ENCODE measurements at regions not wholly inside any gene's neighbourhood (a gene's known extent, or its start where the extent isn't known, plus 50 kb on each side); places are given as distances from the start of the nearest gene placed in this dataset.

DNA sequence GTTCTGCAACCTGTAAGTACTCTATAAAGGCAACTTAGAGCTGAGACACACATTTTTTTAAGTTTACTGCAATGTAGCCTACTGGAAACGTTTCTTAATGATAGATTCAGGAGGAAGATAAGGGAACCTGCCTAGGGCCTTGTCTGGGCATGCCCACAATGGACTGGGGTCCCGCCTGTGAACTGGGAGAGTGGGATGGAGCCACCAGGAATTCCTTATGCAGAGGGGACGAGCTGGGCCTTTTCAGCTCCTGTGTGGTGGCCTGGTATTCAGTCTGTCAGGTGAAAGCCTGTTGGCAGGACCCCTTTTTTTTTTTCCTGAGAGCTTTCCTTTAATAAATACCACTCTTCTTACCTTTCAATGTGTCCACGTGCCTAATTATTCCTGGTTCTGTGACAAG is 384.4 kb upstream of the ZWINT start:
- DNase-seq = no peak
- no peaks in the 10 kb centered on the region for H3K9me2 ChIP-seq
- H3K9me3 ChIP-seq = no peaks in the 10 kb centered on the region
- no peak overlapping the region for H3K4me3 ChIP-seq (ENCODE audit: low read depth in 2 of 2, low read length in 1 of 2)
- ChIA-PET CTCF (no interaction called here), POLR2A (no interaction called here)
- H3K4me1 ChIP-seq (ENCODE audit: control insufficient read depth in 1 of 2, insufficient read depth in 2 of 2, low read depth in 1 of 2, low read length in 1 of 2) = no peaks in the 10 kb centered on the region
- H3F3A ChIP-seq (replicated peaks; ENCODE audit: insufficient read depth) = no peaks in the 10 kb centered on the region
- no peak overlapping the region for H2AFZ ChIP-seq (ENCODE audit: low read depth)
- H4K20me1 ChIP-seq (ENCODE audit: insufficient read depth) = no peaks in the 10 kb centered on the region
- TF ChIP-seq FOXM1 (IDR thresholded peaks at IDR 0.05; ENCODE audit: low read depth) = no peak
- no peak for TF ChIP-seq RAD21 (IDR thresholded peaks at IDR 0.05; ENCODE audit: low read length)
- no peak for TF ChIP-seq TEAD4 (IDR thresholded peaks at IDR 0.05; ENCODE audit: borderline replicate concordance, insufficient read depth)
- TF ChIP-seq ELF1 (IDR thresholded peaks at IDR 0.05) = no peak
- no peak for TF ChIP-seq RXRA (IDR thresholded peaks at IDR 0.05; ENCODE audit: borderline replicate concordance, low read depth)
- no peak for TF ChIP-seq SMC3 (IDR thresholded peaks at IDR 0.05; ENCODE audit: low read depth, low read length)
- TF ChIP-seq, protein P1, sequence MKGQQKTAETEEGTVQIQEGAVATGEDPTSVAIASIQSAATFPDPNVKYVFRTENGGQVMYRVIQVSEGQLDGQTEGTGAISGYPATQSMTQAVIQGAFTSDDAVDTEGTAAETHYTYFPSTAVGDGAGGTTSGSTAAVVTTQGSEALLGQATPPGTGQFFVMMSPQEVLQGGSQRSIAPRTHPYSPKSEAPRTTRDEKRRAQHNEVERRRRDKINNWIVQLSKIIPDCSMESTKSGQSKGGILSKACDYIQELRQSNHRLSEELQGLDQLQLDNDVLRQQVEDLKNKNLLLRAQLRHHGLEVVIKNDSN (IDR thresholded peaks at IDR 0.05; ENCODE audit: borderline replicate concordance, low read depth) = no peak
- TF ChIP-seq MEF2A (IDR thresholded peaks at IDR 0.05; ENCODE audit: borderline replicate concordance, low read depth) = no peak
- no peak for TF ChIP-seq JUND (IDR thresholded peaks at IDR 0.05)
- TF ChIP-seq, protein P2, sequence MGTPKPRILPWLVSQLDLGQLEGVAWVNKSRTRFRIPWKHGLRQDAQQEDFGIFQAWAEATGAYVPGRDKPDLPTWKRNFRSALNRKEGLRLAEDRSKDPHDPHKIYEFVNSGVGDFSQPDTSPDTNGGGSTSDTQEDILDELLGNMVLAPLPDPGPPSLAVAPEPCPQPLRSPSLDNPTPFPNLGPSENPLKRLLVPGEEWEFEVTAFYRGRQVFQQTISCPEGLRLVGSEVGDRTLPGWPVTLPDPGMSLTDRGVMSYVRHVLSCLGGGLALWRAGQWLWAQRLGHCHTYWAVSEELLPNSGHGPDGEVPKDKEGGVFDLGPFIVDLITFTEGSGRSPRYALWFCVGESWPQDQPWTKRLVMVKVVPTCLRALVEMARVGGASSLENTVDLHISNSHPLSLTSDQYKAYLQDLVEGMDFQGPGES (IDR thresholded peaks at IDR 0.05; ENCODE audit: low read depth, low read length) = no peak
- no peak for TF ChIP-seq GATA2 (CRISPR knock-in tag; IDR thresholded peaks at IDR 0.05)
- no peak for TF ChIP-seq RCOR1 (IDR thresholded peaks at IDR 0.05; ENCODE audit: low read length)
- no peak for TF ChIP-seq EP300 (IDR thresholded peaks at IDR 0.05; ENCODE audit: borderline replicate concordance in 1 of 2, low read depth in 1 of 2, low read length in 1 of 2)
- TF ChIP-seq TCF12 (IDR thresholded peaks at IDR 0.05) = no peak
- H3K9ac ChIP-seq = no peak overlapping the region
- H3K36me3 ChIP-seq (replicated peaks in 1 of 2; ENCODE audit: control insufficient read depth in 1 of 2, insufficient read depth in 2 of 2, low read length in 1 of 2) = no peaks in the 10 kb centered on the region
- H3K79me2 ChIP-seq (ENCODE audit: insufficient read depth) = no peaks in the 10 kb centered on the region
- H3K4me2 ChIP-seq = no peak overlapping the region
- H3K27me3 ChIP-seq (ENCODE audit: insufficient read depth) = no peaks in the 10 kb centered on the region
- no peak overlapping the region for H3K27ac ChIP-seq (ENCODE audit: low read depth in 2 of 2, low read length in 1 of 2)
- 8% methylated on average over 4 of the region's 4 CpGs for WGBS (ENCODE audit: low lambda C conversion rate)

DNA sequence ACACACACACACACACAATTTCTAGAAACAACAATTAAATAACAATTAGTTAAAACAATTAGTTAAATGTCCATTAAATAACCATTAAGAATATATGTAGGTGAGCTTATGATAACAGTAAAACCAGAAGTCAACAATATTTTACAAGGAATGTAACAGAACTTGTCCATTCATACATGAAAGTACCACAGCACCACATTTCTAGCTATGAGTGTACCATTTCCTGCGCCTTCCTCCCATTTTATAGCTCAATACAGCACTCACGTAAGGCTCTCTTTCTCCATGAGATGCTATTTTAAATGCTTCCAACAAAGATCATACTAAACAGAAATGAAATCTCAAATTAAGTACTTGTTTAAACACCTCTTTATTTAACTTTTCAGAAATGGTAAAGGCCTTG is 367.3 kb upstream of the ZWINT start:
- ChIA-PET CTCF (no interaction called here), POLR2A (no interaction called here)
- Histone ChIP-seq H3K79me2 (ENCODE audit: insufficient read depth) (no peaks in the 10 kb centered on the region), H3K4me2 (no peak overlapping the region), H3K27ac (ENCODE audit: low read depth in 2 of 2, low read length in 1 of 2) (no peak overlapping the region), H3K36me3 (replicated peaks in 1 of 2; ENCODE audit: control insufficient read depth in 1 of 2, insufficient read depth in 2 of 2, low read length in 1 of 2) (no peaks in the 10 kb centered on the region), H3K4me1 (ENCODE audit: control insufficient read depth in 1 of 2, insufficient read depth in 2 of 2, low read depth in 1 of 2, low read length in 1 of 2) (no peaks in the 10 kb centered on the region), H2AFZ (ENCODE audit: low read depth) (no peak overlapping the region), H3F3A (replicated peaks; ENCODE audit: insufficient read depth) (no peaks in the 10 kb centered on the region), H4K20me1 (ENCODE audit: insufficient read depth) (no peaks in the 10 kb centered on the region), H3K9me2 (no peaks in the 10 kb centered on the region), H3K4me3 (ENCODE audit: low read depth in 2 of 2, low read length in 1 of 2) (no peak overlapping the region), H3K9ac (no peak overlapping the region), H3K9me3 (no peaks in the 10 kb centered on the region), H3K27me3 (ENCODE audit: insufficient read depth) (no peaks in the 10 kb centered on the region)
- TF ChIP-seq SIN3A (IDR thresholded peaks at IDR 0.05; ENCODE audit: borderline replicate concordance, low read depth, low read length) (no peak), TAF1 (IDR thresholded peaks at IDR 0.05; ENCODE audit: borderline replicate concordance, low read depth, low read length) (no peak), MXI1 (IDR thresholded peaks at IDR 0.05; ENCODE audit: low read depth, low read length) (no peak)
- TF ChIP-seq, protein P3, sequence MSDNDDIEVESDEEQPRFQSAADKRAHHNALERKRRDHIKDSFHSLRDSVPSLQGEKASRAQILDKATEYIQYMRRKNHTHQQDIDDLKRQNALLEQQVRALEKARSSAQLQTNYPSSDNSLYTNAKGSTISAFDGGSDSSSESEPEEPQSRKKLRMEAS (IDR thresholded peaks at IDR 0.05; ENCODE audit: low read depth) = no peak
- WGBS (ENCODE audit: low lambda C conversion rate) = 4% methylated on average over 2 of the region's 2 CpGs
- DNase-seq = no peak
